ENCODE measurements at regions not wholly inside any gene's neighbourhood (a gene's known extent, or its start where the extent isn't known, plus 50 kb on each side); places are given as distances from the start of the nearest gene placed in this dataset.

DNA sequence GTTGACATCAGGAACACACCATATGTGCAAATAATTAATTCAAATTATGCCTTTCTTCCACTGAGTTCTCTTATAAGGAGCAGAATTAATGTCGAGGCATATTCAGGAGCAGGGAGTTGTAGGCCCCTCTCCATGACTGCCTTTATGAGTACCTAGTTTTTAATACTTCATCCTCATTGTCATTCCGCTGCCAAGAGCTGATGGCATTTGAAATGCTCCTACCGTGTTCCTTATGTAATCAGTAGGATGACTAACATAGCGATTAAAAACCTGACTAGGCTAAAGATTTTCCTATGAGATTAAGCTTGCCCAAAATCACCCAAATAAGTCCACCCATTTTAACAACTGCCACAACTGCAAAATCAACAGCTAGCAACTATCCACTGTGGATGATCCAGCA is 220.6 kb downstream of the DHX15 start:
- no peak for DNase-seq

DNA sequence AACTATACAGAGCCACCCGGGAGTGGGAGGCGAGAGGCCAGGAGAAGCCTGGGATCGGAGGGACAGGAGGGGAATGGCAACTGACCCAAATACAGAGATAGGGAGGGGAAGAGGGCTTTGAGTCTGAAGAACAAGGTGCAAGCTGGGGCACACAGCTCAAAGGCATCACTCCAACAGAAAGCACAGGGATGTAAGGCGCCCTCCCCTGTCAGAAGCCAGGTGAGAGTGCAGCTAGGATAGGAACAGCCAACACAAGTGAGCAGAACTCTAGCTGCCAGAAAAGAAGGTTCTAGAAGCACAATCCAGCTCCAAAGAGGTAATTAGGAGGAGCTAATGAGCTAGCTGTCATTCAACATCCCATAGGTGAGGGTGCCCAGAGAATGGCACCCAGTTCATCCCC is 232.2 kb downstream of the DHX15 start:
- DNase-seq = no peak

DNA sequence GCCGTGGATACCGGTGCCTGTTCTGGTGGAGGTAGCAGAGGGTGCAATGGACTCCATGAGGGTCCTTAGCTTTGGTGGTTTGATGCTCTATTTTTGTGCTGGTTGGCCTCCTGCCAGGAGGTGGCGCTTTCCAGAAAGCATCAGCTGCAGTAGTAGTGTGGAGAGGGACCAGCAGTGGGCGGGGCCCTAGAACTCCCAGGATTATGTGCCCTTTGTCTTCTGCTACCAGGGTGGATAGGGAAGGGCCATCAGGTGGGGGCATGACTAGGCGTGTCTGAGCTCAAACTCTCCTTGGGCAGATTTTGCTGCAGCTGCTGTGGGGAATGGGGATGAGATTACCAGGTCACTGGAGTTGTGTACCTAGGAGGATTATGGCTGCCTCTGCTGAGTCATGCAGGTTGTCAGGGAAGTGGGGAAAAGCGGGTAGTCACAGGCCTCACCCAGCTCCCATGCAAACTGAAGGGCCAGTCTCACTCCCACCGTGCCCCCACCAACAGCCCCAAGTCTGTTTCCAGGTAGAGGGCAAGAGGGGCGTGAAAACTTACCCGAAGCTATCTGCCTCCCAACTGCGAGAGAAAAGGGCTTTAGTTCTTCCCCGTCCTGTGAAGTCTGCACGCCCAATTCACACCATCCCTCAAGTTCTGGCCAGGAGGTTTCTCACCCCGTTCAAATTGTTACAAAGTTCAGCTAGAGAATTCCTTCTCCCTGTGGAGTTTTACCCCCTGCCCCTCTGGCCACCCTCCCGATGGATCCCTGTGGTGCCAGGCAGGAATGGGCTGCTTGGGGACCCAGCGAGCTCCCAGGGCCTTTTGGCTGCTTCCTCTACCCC is 235.0 kb downstream of the DHX15 start:
- peak in 1 of 2 donors; percentile 2 for DNase-seq

DNA sequence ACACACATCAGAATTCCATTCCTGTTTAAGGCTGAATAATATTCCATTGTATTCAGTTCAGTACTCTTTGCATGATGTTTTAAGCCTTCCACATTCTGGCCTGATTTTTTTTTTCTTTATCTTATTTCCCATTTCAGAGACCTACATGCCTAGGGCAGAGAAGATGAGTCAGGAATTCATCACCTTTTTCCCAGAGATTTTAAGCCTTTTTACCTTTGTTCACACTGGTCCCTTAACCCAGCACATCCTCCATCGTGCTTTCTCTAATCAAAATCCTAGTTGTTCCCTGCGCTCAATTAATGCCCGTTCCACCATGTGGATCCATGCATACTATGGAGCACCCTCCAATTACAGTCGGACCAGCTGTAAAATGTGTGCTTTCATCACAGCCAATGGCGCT is 245.1 kb downstream of the DHX15 start:
- no peak for DNase-seq

DNA sequence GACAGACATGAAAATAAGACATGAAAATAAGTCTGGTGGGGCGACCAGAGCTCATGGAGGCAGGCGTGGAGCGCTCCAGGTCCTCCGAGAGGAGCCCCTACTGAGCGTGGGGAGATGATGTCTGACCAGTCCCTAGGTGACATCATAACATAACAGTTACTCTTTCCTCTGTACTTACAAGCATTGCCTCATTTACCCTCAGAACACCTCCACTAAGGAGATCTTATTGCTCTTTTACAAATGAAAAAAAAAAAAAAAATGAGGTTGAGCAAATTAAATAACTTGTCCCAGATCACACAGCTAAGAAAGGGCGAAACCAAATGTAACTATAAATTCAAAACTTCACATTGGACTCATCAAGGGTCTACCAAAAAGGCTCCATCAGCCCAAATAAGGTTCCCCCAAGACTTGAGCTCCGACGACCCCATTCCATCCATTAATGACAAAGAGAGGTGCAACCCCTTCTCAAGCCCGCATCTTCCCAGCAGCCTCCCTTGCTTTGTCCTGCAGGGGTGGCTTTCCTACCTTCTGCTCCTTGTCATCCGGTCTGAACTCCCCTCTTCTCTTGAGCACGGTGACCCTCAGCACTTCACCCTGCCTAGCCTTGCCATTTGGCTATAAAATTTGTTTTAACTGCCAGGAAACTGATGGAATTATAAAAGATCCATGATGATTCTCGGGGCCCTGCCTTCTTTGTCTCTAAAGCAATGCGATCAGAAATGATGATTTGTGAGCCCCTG is 246.7 kb downstream of the DHX15 start:
- DNase-seq = no peak

DNA sequence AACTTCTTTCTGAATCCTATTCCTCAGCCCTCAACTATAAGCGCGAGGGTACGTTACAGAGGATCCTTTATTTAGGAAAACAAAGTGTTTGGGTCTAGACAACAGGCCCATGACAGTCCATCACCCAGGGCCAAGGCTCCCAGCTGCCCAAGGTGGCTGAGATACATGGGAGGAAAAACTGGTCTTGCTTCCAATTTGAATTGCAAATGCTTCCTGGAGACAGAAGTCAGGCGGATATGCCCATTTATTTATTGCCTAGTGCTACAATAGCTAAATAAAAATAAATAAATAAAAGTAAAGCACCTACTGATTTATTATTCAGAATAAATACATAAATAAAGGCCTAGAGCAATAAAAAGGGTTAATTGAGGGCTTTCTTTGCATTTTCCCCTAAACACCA is 248.7 kb downstream of the DHX15 start:
- DNase-seq = no peak

DNA sequence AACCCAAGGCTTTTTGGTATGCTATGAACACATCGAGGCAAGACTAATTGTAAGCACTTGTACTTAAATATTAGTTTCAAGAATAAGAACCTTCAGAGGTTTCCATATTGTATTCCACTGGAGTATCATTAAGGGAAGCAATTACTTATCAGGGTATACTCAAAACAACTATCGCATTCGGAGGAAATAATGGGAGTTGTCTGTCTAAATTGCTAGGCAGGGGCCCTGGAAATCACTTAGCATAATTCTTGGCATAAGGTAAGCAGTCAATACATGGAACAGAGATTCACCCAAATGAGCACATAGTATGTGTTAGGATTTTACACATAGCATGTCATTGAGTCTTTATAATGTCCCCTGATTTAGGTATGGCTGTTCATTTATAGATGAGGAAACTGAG is 249.4 kb downstream of the DHX15 start:
- DNase-seq = no peak

DNA sequence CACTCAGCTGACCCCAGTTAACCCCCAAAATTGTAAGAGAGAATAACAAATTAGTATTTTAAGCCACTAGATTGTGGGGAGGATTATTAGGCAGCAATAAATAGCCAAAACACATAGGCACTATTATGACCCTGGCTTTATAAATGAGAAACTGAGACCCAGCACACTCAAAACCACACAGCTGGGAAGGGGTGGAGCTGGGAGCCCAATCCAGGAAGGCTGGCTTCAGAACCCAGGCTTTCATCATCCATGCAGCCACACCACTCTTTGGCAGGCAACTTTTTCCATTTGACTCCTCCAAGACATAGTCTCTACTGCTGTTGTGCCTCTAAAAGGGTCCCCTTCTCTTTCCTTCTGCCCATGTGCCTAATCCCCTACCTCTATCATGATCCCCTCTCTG is 253.8 kb downstream of the DHX15 start:
- no peak for DNase-seq

DNA sequence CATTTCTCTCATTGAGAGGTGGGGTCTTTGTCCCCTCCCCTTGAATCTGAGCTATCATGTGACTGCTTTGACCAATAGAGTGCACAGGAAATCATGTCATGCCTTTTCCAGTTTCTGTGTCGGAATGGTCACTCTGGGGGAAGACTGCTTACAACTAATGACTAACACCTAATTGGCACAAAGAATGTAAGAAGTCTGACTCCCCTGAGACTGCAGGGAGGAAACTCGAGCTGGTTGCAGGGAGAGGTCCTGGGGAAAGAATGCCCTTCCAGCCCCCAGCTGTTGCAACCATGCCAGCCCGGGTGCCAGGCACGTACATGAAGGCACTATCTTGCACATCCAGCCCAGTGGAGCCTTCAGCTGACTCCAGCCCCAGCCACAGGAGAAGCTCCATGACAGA is 254.2 kb downstream of the DHX15 start:
- no peak for DNase-seq

DNA sequence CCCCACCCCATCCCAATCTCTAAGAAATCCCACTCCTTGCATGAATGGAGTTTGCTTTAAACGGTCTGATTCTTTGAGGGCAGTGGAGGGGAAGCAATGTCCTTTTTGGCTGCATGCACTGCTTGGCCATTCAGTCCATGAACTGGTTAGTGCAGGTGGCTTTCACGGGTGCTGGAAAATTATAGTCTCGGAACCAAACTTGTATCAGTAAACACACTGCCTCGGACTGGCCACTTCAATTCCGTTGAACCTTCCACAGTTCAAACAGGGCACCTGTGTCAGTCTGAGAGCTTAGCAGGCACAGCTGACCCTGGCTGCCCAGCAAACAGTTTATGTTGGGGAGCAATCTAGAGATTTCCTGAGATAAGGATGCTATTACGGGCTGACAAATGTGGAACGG is 255.6 kb downstream of the DHX15 start:
- no peak for DNase-seq

DNA sequence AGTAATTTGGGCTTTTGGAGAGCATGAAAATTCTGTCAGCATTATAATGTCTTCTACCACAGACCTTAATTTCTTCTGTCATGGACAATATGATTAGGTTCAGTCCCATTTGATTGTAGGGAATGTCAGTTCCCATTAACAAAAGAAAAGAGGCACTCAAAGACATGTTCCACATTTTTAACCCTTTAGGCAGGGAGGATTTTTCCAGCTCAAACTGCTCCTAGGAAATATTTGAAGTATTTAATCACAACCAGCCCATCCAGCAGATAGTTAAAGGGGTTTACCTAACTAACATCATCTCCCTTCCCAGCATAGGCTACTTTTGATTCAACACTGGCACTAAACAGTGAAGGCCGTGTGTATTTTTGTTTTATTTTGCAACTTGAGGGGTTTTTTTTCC is 256.0 kb downstream of the DHX15 start:
- DNase-seq = no peak

DNA sequence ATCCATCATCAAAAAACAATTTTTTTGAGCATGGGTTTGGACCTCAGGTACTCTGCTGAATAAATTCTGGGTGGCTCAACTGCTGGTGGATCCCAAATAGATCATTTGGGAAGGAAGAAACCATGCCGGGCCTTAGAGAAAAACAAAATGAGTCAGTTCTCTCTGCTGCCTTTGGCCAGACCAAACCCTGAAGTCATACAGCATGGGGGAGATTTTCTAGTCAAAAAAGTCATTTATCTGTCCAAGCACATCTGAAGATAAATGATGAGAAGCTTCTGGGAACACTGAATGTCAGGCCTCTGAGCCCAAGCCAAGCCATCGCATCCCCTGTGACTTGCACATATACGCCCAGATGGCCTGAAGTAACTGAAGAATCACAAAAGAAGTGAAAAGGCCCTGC is 261.4 kb downstream of the DHX15 start:
- DNase-seq = no peak

DNA sequence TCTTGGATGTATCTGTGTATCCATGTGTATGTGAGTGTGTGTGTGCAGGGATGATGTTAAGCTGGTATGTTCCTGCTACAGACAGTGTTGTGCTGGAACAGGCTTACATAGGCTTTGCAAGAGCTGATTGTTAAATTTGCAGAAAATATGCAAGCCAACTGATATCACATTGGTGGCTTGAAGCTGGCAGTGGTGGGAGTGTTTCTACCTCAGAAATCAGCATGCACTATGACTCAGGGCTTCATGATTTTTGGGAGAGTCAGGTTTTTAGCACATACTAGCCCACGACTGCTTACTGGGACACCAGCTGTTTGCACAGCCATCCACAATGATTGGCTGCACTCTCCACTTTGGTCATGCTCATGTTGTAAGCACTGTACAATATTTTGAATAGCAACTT is 261.8 kb downstream of the DHX15 start:
- DNase-seq = no peak

DNA sequence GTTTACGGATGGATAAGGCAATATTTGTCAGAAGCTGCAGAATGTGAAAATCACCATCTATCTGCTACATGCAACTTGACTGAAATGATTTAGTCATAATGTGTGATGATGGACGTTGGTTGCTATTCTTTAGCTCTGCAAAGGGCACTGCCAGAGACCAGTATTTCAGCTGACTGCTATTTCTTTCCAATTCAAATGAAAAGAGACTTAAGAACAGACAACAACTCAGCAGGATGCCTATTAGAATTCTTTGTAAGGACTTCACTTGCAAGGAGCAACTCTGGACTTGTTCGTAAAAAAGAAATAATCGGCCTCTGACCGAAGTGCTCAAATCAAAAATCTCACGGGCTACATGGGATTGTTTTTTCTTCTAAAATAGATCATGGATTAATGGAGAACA is 262.7 kb downstream of the DHX15 start:
- DNase-seq = no peak

DNA sequence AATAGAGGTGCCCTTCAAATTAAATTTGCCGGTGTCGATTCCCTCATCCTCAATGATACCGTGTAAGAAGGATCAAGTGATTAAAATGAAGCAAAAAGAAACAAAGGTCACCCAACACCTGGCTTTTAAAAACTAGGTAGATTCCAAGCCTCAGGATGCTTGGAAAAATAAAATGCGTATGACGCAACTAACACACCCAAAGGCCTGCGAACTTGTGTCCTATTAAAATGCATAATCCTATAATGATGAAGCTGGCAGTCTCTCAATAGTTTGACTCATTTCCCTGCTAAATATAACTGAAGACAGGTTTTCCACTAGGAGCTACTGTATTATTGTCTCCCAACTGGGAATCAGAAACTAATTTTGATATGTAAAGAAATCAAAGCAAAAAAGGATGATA is 263.2 kb downstream of the DHX15 start:
- no peak for DNase-seq

DNA sequence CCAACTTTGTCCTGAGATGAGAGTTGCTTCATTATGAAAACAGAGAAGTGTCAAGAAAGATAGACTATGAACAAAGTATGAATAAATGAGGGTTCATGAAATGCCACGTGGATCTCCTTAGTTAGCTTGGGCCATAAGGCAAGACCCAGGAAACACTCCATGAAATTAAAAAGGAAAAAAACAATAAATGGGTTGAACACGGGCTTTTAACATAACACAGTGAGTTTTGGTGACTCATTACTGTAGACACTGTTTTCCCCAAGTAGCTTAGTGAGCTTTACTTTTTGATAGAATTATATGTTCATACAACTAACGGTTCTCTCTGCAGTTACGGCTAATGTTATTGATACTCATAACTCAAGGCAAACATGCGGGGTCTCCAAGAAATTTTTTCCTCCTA is 265.0 kb downstream of the DHX15 start:
- DNase-seq = no peak

DNA sequence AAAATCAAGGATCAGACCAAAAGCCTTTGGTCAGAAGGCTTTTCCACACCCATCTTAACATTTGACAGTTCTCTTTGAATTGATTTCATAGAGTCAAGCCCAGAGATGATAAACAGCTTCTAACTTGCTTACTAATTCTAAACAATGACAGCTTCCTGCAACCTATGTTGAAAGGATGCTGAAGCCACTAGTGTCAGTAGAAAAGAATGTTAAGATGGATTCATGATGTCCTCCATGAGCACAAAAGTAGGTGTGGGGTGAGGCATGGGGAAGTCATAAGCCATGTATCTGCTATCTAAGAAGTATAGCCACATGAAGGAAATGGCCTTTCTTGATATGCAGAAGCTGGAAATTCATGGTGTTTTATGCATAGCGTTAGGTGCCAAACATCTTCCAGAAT is 269.3 kb downstream of the DHX15 start:
- no peak for DNase-seq

DNA sequence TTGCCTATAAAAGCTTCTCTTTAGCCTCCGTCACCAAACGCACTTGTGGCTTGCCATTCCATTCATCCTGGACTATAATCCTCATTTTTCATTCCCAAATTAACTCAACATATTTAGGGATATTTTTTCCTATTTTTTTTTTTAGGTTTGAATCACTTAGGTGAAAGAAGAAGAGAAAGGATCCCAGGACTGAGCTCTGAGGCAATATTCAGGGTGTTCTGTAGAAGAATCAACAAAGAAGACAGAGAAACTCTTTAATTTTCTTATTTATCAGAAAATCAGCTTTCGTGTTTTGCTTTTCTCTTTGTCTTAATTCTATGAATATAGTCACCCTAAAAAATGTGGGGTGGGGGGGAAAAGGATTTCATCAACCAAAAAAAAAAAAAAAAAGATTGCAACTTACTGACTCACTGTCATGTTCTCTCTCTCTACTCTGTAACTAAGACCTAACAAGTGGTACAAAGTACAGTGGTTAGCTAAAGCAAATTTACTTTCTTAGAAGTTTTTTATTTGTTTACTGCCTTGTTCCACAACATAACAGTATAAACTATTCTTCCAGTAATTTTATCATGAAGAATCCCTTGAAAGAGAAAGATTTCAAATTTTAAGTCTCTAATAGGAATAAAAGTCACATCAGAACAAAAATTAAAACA is 272.0 kb downstream of the DHX15 start:
- no peak for DNase-seq

DNA sequence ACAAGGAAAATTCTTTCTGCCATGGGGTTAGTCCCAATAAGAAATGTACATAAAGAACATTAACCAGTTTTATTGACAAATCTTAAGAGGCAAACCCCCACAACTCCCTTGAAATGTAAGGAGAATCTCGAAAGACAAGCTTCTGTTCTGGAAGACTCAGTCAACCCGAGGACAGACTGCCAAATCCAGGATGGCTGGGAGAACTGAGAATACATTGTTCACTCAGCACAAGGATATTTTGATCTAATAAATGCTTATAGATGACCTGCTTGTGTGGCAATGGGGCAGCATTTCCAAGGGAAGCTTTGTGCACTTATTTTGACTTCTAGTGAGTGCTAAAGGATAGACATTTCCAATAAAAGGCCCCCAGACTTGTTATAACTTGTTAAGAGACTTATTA is 280.4 kb downstream of the DHX15 start:
- DNase-seq = no peak

DNA sequence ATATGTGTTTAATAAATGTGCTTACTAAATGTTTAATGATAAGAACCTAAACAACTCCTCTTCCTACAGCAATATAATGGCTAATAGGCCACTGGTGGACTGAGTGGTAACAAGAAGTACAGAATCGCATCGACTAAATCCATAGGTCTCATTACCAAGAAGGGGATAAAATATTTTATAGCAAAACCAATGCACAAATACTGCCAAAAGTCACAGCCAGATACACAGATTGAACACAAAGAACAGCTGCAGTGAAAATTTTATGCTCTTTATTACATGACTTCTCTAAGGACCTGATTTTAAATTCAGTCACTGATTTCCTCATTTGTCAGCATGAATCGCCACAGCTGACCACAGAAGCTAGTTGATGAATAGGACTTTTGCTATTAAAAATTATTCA is 285.4 kb downstream of the DHX15 start:
- no peak for DNase-seq

DNA sequence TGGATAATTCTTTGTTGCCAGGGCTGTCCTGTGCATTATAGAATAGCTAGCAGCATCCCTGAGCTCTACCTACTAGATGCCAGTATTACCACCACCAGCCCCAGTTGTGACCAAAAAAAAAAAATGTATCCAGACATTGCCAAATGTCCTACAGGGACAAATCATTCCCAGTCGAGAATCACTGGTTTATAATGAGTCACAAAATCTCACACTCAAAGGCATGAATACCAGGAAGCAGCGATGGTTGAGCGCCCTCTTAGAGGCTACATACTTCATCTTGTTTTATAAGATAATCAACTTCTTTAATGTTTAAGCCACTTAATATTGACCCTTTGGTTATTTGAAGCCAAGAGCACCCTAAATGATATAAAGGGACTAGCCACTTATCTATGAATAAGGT is 297.3 kb downstream of the DHX15 start:
- no peak for DNase-seq

DNA sequence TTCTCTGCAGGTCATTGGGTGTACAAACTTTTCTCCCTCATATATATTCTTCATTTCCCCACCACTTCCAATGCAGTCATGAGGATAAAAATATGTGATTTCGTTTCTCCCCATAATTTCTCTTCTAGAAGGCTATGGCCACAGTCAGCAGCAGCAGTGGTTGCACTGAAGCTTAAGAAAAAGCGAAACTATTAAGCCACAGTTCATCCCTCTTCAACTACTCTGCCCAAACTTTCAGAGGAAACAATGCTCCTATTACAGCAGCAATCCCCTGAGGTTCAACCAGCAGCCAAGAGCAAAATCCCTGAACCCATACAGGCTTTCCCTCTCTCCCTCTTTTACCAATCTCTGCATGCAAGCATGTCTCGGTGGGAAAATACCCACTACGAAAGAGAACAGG is 298.6 kb downstream of the DHX15 start:
- no peak for DNase-seq

DNA sequence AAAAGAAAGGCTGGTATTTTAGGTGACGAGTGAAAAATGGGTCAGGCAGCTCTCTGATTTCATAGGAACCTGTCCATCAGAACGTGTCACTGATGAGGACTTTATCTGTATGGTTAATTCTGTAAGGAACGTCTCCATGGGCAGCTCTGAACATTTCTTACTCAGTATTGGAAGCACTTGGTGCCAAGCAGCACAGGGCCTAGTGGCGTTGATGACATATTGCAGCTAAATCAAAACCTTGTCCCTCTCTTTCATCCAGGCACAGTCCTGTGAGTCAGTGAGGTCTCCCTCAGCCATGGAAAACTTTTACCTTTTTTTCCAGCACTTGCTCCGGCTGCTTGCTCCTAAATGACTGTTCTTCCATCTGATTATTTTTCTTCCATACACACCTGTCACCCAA is 301.9 kb downstream of the DHX15 start:
- DNase-seq = no peak

DNA sequence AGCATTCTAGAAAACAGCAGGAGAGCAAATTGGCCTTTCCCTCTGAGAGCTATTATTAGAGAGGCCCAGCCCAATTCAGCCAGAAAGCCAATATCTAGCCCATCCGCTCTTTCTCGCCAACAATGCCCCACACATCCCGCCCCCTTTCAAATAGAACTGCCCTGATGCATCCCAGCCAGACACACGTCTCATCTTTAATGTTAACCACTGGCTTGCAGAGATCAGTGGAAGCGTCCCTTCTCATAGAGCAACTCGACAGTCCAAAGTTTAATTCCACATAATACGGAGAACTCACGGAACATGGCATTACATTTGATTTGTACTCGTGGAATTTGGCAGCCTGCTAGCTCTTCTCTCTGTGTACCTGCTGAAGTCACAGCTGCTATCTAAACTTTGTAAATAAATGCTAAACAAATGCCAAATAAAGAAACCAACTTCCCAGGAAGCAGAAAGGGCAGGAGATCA is 304.4 kb downstream of the DHX15 start:
- no peak for DNase-seq
